A549 (cell line): ENCODE measurements at regions not wholly inside any gene's neighbourhood (a gene's known extent, or its start where the extent isn't known, plus 50 kb on each side); places are given as distances from the start of the nearest gene placed in this dataset.

Experiments
- ATAC-seq, 2 experiments: fragments of 200-7000 bp in 1 of 2; fragments of >200 bp in 1 of 2; cut with Nextera tagmentation in 1 of 2; cut with Tn5 transposase in 1 of 2; 3 replicates each; pipeline versions ENCODE4 v1.8.0 to v1.9.1; 2018 to 2020; ENCODE audit warnings: mild to moderate bottlenecking in 1 of 2, moderate library complexity in 1 of 2
- CTCF ChIA-PET: fragments of 300-600 bp; sonication (Branson Sonifier 250); formaldehyde crosslinking; extraction: SDS; loops from one replicate; lab custom pipeline; 2021; ENCODE audit warnings: antibody characterized with exemption, inconsistent platforms; lab: Yijun Ruan, JAX
- POLR2A ChIA-PET: fragments of 350-600 bp; formaldehyde crosslinking; extraction: SDS; loops from one replicate; lab custom pipeline; 2021; ENCODE audit warnings: antibody characterized with exemption, inconsistent platforms; lab: Yijun Ruan, JAX
- DNase-seq, 2 experiments: peaks; one replicate each; pipeline versions ENCODE4 v3.0.0 to v3.0.0-alpha.2; 2011 to 2016; ENCODE audit warnings: low read depth in 1 of 2, low spot score in 1 of 2
- FAIRE-seq: peaks from 2 replicates; lab custom pipeline; 2011; peaks lifted over from hg19 to GRCh38; lab: Jason Lieb, UNC
- H3K27ac ChIP-seq, 2 experiments: fragments of >200 bp; sonication (Bioruptor Twin); formaldehyde crosslinking; 3 replicates each; pipeline ENCODE4 v1.5.1; 2016 to 2017
- H3K4me1 ChIP-seq: fragments of >200 bp; sonication (Bioruptor Twin); formaldehyde crosslinking; 3 replicates; pipeline ENCODE4 v1.6.1; 2016
- H3K4me2 ChIP-seq: fragments of >200 bp; sonication (Bioruptor Twin); formaldehyde crosslinking; 3 replicates; pipeline ENCODE4 v1.6.1; 2016
- H3K4me3 ChIP-seq: fragments of >200 bp; sonication (Bioruptor Twin); formaldehyde crosslinking; 3 replicates; pipeline ENCODE4 v1.5.1; 2016
- H3K9me3 ChIP-seq: fragments of >200 bp; sonication (Bioruptor Twin); formaldehyde crosslinking; 3 replicates; pipeline ENCODE4 v1.6.1; 2016
- ATOH8 ChIP-seq: fragments of 250-450 bp; sonication (Bioruptor Pico); IDR thresholded peaks from 2 replicates; pipeline ENCODE4 v1.5.0; 2020; ENCODE audit warnings: low read depth, mild to moderate bottlenecking, moderate library complexity
- BCL3 ChIP-seq: fragments of >200 bp; sonication (Bioruptor Twin); formaldehyde crosslinking; IDR thresholded peaks from 3 replicates; pipeline ENCODE4 v1.6.1; 2016
- CBX2 ChIP-seq: fragments of 200-600 bp; sonication (generic); IDR thresholded peaks from 2 replicates; pipeline ENCODE4 v1.6.1; 2016; ENCODE audit warnings: low read depth, mild to moderate bottlenecking, borderline replicate concordance
- CEBPB ChIP-seq, 2 experiments: fragments of >200 bp in 1 of 2; sonication (Bioruptor Twin) in 1 of 2; formaldehyde crosslinking in 1 of 2; IDR thresholded peaks; 2 replicates each; pipeline ENCODE4 v1.6.1; 2012 to 2016
- CHD4 ChIP-seq: fragments of 200-600 bp; sonication (generic); IDR thresholded peaks from 2 replicates; pipeline ENCODE4 v1.6.1; 2016; ENCODE audit warnings: antibody characterized with exemption, mild to moderate bottlenecking, borderline replicate concordance
- EP300 ChIP-seq, 2 experiments: fragments of >200 bp; sonication (Bioruptor Twin); formaldehyde crosslinking; IDR thresholded peaks; 2 replicates in 1 of 2; 3 replicates in 1 of 2; pipeline ENCODE4 v1.6.1; 2016 to 2017
- ESRRA ChIP-seq: fragments of 150-350 bp; IDR thresholded peaks from 2 replicates; pipeline ENCODE4 v1.6.1; 2014; ENCODE audit warnings: mild to moderate bottlenecking, low read length, borderline replicate concordance
- FOSL2 ChIP-seq, 2 experiments: fragments of 450-650 bp in 1 of 2; fragments of >200 bp in 1 of 2; sonication (Bioruptor Twin) in 1 of 2; formaldehyde crosslinking; IDR thresholded peaks; 2 replicates each; pipeline versions ENCODE4 v1.5.0 to v1.6.1; 2016 to 2020; ENCODE audit warnings: mild to moderate bottlenecking in 1 of 2, moderate library complexity in 1 of 2
- HDAC2 ChIP-seq: fragments of 200-600 bp; sonication (generic); IDR thresholded peaks from 2 replicates; pipeline ENCODE4 v1.6.1; 2016
- HEYL ChIP-seq: fragments of 250-450 bp; sonication (Bioruptor Pico); IDR thresholded peaks from 2 replicates; pipeline ENCODE4 v1.8.0; 2021; ENCODE audit warnings: mild to moderate bottlenecking, moderate library complexity
- HMGXB4 ChIP-seq: fragments of 250-450 bp; sonication (Bioruptor Pico); IDR thresholded peaks from 2 replicates; pipeline ENCODE4 v1.5.0; 2021; ENCODE audit warnings: mild to moderate bottlenecking, moderate library complexity, borderline replicate concordance
- HOXB5 ChIP-seq: fragments of 250-450 bp; sonication (Bioruptor Pico); IDR thresholded peaks from 2 replicates; pipeline ENCODE4 v1.5.0; 2020; ENCODE audit warnings: mild to moderate bottlenecking, moderate library complexity
- KDM1A ChIP-seq: fragments of 200-600 bp; sonication (generic); IDR thresholded peaks from 2 replicates; pipeline ENCODE4 v1.6.1; 2016; ENCODE audit warnings: low read depth, mild to moderate bottlenecking
- KDM5A ChIP-seq: fragments of 200-600 bp; sonication (generic); IDR thresholded peaks from 2 replicates; pipeline ENCODE4 v1.6.1; 2016; ENCODE audit warnings: antibody characterized with exemption, mild to moderate bottlenecking
- MAZ ChIP-seq: fragments of 150-350 bp; IDR thresholded peaks from 2 replicates; pipeline ENCODE4 v1.6.1; 2014; ENCODE audit warnings: antibody characterized with exemption, low read depth, low read length, borderline replicate concordance
- NFE2L2 ChIP-seq: fragments of 150-350 bp; conservative IDR thresholded peaks from 2 replicates; pipeline ENCODE4 v1.6.1; 2014; ENCODE audit warnings: low read length
- NPAS2 ChIP-seq: fragments of 250-450 bp; sonication (Bioruptor Pico); IDR thresholded peaks from 2 replicates; pipeline ENCODE4 v1.8.0; 2022; ENCODE audit warnings: mild to moderate bottlenecking, moderate library complexity, borderline replicate concordance
- RNF2 ChIP-seq: fragments of 200-600 bp; sonication (generic); IDR thresholded peaks from 2 replicates; pipeline ENCODE4 v1.6.1; 2016; ENCODE audit warnings: low read depth, mild to moderate bottlenecking, antibody characterized with exemption, moderate library complexity, borderline replicate concordance
- TP53 ChIP-seq: fragments of 250-450 bp; sonication (Bioruptor Pico); IDR thresholded peaks from 2 replicates; pipeline ENCODE4 v1.5.0; 2021; ENCODE audit warnings: mild to moderate bottlenecking, moderate library complexity
- ZSCAN20 ChIP-seq: fragments of 250-450 bp; sonication (Bioruptor Pico); IDR thresholded peaks from 2 replicates; pipeline ENCODE4 v1.8.0; 2022; ENCODE audit warnings: mild to moderate bottlenecking, moderate library complexity
- WGBS: methylation state at CpG from one replicate; pipeline ENCODE4 v1.1.6; 2017; ENCODE audit errors: missing lambda C conversion rate; 5-methylcytosine and 5-hydroxymethylcytosine counted together
- TF ChIP-seq, protein P1 (sequence below): fragments of 200-600 bp; sonication (generic); IDR thresholded peaks from 2 replicates; pipeline ENCODE4 v1.6.1; 2016; ENCODE audit warnings: antibody characterized with exemption, mild to moderate bottlenecking, moderate library complexity

GRCh38 chr11:64484191-64485022 is 71.3 kb upstream of the SLC22A11 start:
- no peak overlapping the region for H3K4me2 ChIP-seq
- ChIA-PET CTCF (interaction anchor here (1.1 to 2.4 kb wide), 3 partner anchors 35 to 168 kb away, joined by 3 to 11 read pairs (median 8); no protein-coding TSS in a partner anchor), POLR2A (no interaction called here)
- 34% methylated on average over 7 of the region's 7 CpGs for WGBS
- no peak for TF ChIP-seq HOXB5 (CRISPR knock-in tag)
- TF ChIP-seq CHD4 = no peak
- no peak for TF ChIP-seq CEBPB (IDR thresholded peaks at IDR 0.05)
- TF ChIP-seq, protein P1, sequence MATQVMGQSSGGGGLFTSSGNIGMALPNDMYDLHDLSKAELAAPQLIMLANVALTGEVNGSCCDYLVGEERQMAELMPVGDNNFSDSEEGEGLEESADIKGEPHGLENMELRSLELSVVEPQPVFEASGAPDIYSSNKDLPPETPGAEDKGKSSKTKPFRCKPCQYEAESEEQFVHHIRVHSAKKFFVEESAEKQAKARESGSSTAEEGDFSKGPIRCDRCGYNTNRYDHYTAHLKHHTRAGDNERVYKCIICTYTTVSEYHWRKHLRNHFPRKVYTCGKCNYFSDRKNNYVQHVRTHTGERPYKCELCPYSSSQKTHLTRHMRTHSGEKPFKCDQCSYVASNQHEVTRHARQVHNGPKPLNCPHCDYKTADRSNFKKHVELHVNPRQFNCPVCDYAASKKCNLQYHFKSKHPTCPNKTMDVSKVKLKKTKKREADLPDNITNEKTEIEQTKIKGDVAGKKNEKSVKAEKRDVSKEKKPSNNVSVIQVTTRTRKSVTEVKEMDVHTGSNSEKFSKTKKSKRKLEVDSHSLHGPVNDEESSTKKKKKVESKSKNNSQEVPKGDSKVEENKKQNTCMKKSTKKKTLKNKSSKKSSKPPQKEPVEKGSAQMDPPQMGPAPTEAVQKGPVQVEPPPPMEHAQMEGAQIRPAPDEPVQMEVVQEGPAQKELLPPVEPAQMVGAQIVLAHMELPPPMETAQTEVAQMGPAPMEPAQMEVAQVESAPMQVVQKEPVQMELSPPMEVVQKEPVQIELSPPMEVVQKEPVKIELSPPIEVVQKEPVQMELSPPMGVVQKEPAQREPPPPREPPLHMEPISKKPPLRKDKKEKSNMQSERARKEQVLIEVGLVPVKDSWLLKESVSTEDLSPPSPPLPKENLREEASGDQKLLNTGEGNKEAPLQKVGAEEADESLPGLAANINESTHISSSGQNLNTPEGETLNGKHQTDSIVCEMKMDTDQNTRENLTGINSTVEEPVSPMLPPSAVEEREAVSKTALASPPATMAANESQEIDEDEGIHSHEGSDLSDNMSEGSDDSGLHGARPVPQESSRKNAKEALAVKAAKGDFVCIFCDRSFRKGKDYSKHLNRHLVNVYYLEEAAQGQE = no peak
- TF ChIP-seq TP53 (CRISPR knock-in tag) = no peak
- TF ChIP-seq NFE2L2 = no peak
- no peak for TF ChIP-seq EP300 (IDR thresholded peaks at IDR 0.05)
- no peak overlapping the region for H3K4me3 ChIP-seq
- no peak overlapping the region for H3K27ac ChIP-seq
- H3K4me1 ChIP-seq = no peaks in the 10 kb centered on the region
- ATAC-seq (no peak), DNase-seq (no peak), FAIRE-seq (no peak)
- no peaks in the 10 kb centered on the region for H3K9me3 ChIP-seq

GRCh38 chr11:64485074-64485473 is 70.7 kb upstream of the SLC22A11 start:
- no peak overlapping the region for H3K4me2 ChIP-seq
- H3K4me1 ChIP-seq = no peaks in the 10 kb centered on the region
- FAIRE-seq (no peak), ATAC-seq (no peak), DNase-seq (no peak)
- ChIA-PET POLR2A (no interaction called here), CTCF (interaction anchor here (0.6 to 2.4 kb wide), 3 partner anchors 26 to 168 kb away, joined by 3 to 11 read pairs (median 3); no protein-coding TSS in a partner anchor)
- TF ChIP-seq BCL3 (no peak), NPAS2 (no peak), RNF2 (no peak), HDAC2 (no peak), ESRRA (no peak), MAZ (no peak), CHD4 (no peak), HMGXB4 (CRISPR knock-in tag) (no peak), FOSL2 (IDR thresholded peaks at IDR 0.05) (no peak), FOSL2 (CRISPR knock-in tag; IDR thresholded peaks at IDR 0.05) (no peak), CBX2 (no peak), ATOH8 (CRISPR knock-in tag) (no peak), HEYL (CRISPR knock-in tag) (no peak), ZSCAN20 (CRISPR knock-in tag) (no peak), KDM1A (no peak), KDM5A (no peak)
- no peaks in the 10 kb centered on the region for H3K9me3 ChIP-seq
- WGBS = 44% methylated on average over 12 of the region's 12 CpGs
- H3K4me3 ChIP-seq = no peak overlapping the region
- no peak overlapping the region for H3K27ac ChIP-seq
